HCT116 (cell line): ENCODE measurements at regions not wholly inside any gene's neighbourhood (a gene's known extent, or its start where the extent isn't known, plus 50 kb on each side); places are given as distances from the start of the nearest gene placed in this dataset.

Source experiments
- ATAC-seq: fragments of 200-7000 bp; cut with Tn5 transposase; 2 replicates; pipeline ENCODE4 v1.9.1; 2020; ENCODE audit warnings: mild to moderate bottlenecking, moderate library complexity
- BruUV-seq: library from RNA; stranded (reverse); fragments of 400-500 nt; replicated peaks from 2 replicates; lab custom pipeline; 2021; lab: Mats Ljungman, UMichigan
- CTCF ChIA-PET: fragments of 300-600 bp; sonication (Branson Sonifier 250); formaldehyde crosslinking; loops from one replicate; lab custom pipeline; 2021; ENCODE audit warnings: antibody characterized with exemption; lab: Charles Lee
- POLR2A ChIA-PET: fragments of 300-600, 350-600 bp; sonication (Branson Sonifier 250); formaldehyde crosslinking; loops from one replicate; lab custom pipeline; 2021; ENCODE audit warnings: antibody characterized with exemption; lab: Charles Lee
- RAD21 ChIA-PET, 2 experiments: fragments of 300-600 bp; sonication (Branson Sonifier 250); formaldehyde crosslinking; loops; one replicate each; lab custom pipeline; 2023; ENCODE audit warnings: low total read pairs in 2 of 2; ENCODE audit not compliant: uncharacterized antibody in 2 of 2, unreplicated experiment in 2 of 2, low non-redundant PET in 1 of 2; lab: Charles Lee
- DNase-seq: peaks from one replicate; pipeline ENCODE4 v3.0.0-alpha.2; 2010; ENCODE audit warnings: low read depth, low spot score
- H2AFZ ChIP-seq: fragments of 200-600 bp; shearing (Covaris generic), sonication (generic); 2 replicates; pipeline ENCODE4 v1.6.1; 2017; ENCODE audit warnings: low read depth, mixed run types, mixed read lengths, antibody characterized with exemption, low read length; ENCODE audit not compliant: poor library complexity, severe bottlenecking
- H3K27ac ChIP-seq: 2 replicates; pipeline ENCODE4 v1.5.1; 2012; ENCODE audit warnings: low read depth, low read length
- H3K27me3 ChIP-seq: fragments of 200-600 bp; sonication (generic); 2 replicates; pipeline ENCODE4 v1.6.1; 2016; ENCODE audit warnings: mixed run types, low read length, mixed read lengths; ENCODE audit not compliant: insufficient read depth
- H3K36me3 ChIP-seq, 2 experiments: fragments of 200-500 bp in 1 of 2; fragments of 200-600 bp in 1 of 2; sonication (Bioruptor generic) in 1 of 2; sonication (generic) in 1 of 2; 2 replicates each; pipeline versions ENCODE4 v1.5.1 to v1.6.1; 2014 to 2016; ENCODE audit warnings: low read length in 2 of 2, inconsistent platforms in 1 of 2, mixed read lengths in 1 of 2, mixed run types in 1 of 2; ENCODE audit not compliant: insufficient read depth in 2 of 2, control insufficient read depth in 1 of 2
- H3K4me1 ChIP-seq, 2 experiments: fragments of 200-600 bp in 1 of 2; sonication (generic) in 1 of 2; 2 replicates each; pipeline versions ENCODE4 v1.5.1 to v1.6.1; 2012 to 2017; ENCODE audit warnings: low read length in 2 of 2, inconsistent platforms in 1 of 2, mild to moderate bottlenecking in 1 of 2, mixed read lengths in 1 of 2, mixed run types in 1 of 2, moderate library complexity in 1 of 2; ENCODE audit not compliant: insufficient read depth in 2 of 2, control insufficient read depth in 1 of 2
- H3K4me2 ChIP-seq: fragments of 200-600 bp; sonication (generic); 2 replicates; pipeline ENCODE4 v1.6.1; 2017; ENCODE audit warnings: mixed run types, low read length, mixed read lengths
- H3K4me3 ChIP-seq, 2 experiments: fragments of 200-600 bp in 1 of 2; sonication (generic) in 1 of 2; replicated peaks in 1 of 2; 2 replicates each; pipeline ENCODE4 v1.5.1; 2011 to 2016; ENCODE audit warnings: low read length in 2 of 2, control low read depth in 1 of 2, low read depth in 1 of 2, mild to moderate bottlenecking in 1 of 2, mixed read lengths in 1 of 2, mixed run types in 1 of 2
- H3K79me2 ChIP-seq: fragments of 200-600 bp; sonication (generic); 2 replicates; pipeline ENCODE4 v1.6.1; 2017; ENCODE audit warnings: mild to moderate bottlenecking, mixed run types, low read length, moderate library complexity, mixed read lengths; ENCODE audit not compliant: insufficient read depth
- H3K9ac ChIP-seq: fragments of 200-600 bp; sonication (generic); 2 replicates; pipeline ENCODE4 v1.6.1; 2016; ENCODE audit warnings: low read length, mixed read lengths
- H3K9me2 ChIP-seq: fragments of 200-600 bp; sonication (generic), shearing (Covaris generic); 2 replicates; pipeline ENCODE4 v1.6.1; 2017; ENCODE audit warnings: mixed run types, mild to moderate bottlenecking, moderate library complexity; ENCODE audit not compliant: insufficient read depth
- H3K9me3 ChIP-seq, 2 experiments: fragments of 200-500 bp in 1 of 2; fragments of 200-600 bp in 1 of 2; sonication (Bioruptor generic) in 1 of 2; sonication (generic) in 1 of 2; 2 replicates each; pipeline ENCODE4 v1.6.1; 2014 to 2017; ENCODE audit warnings: low read length in 2 of 2, mixed read lengths in 2 of 2, inconsistent platforms in 1 of 2, low read depth in 1 of 2, mild to moderate bottlenecking in 1 of 2, mixed run types in 1 of 2, moderate library complexity in 1 of 2; ENCODE audit not compliant: control insufficient read depth in 1 of 2, insufficient read depth in 1 of 2
- H4K20me1 ChIP-seq: fragments of 200-600 bp; sonication (generic), shearing (Covaris generic); 2 replicates; pipeline ENCODE4 v1.6.1; 2017; ENCODE audit warnings: mixed run types, mild to moderate bottlenecking, moderate library complexity; ENCODE audit not compliant: insufficient read depth
- CBX3 ChIP-seq: IDR thresholded peaks from 2 replicates; pipeline ENCODE4 v1.6.1; 2012; ENCODE audit warnings: low read depth
- ELF1 ChIP-seq: IDR thresholded peaks from 2 replicates; pipeline ENCODE4 v1.6.1; 2012; ENCODE audit warnings: low read depth, borderline replicate concordance
- EZH2 ChIP-seq: fragments of 200-600 bp; sonication (generic); IDR thresholded peaks from 2 replicates; pipeline ENCODE4 v1.6.1; 2017; ENCODE audit warnings: antibody characterized with exemption, mixed run types
- EZH2phosphoT487 ChIP-seq: fragments of 200-600 bp; IDR thresholded peaks from 2 replicates; pipeline ENCODE4 v1.6.1; 2018; ENCODE audit warnings: antibody characterized with exemption, borderline replicate concordance
- POLR2A ChIP-seq: IDR thresholded peaks from 2 replicates; pipeline ENCODE4 v1.7.0; 2011; ENCODE audit warnings: borderline replicate concordance; ENCODE audit not compliant: insufficient read depth, insufficient read length; ENCODE audit errors: extremely low read depth
- RAD21 ChIP-seq: IDR thresholded peaks from 2 replicates; pipeline ENCODE4 v1.6.1; 2012; ENCODE audit warnings: low read depth, mild to moderate bottlenecking
- SIN3A ChIP-seq: IDR thresholded peaks from 2 replicates; pipeline ENCODE4 v1.6.1; 2012; ENCODE audit warnings: low read depth
- SP1 ChIP-seq: IDR thresholded peaks from 2 replicates; pipeline ENCODE4 v1.6.1; 2012; ENCODE audit warnings: low read depth
- SRF ChIP-seq: IDR thresholded peaks from 2 replicates; pipeline ENCODE4 v1.6.1; 2012; ENCODE audit warnings: low read depth
- YY1 ChIP-seq: IDR thresholded peaks from 2 replicates; pipeline ENCODE4 v1.6.1; 2011; ENCODE audit warnings: low read length, low read depth, moderate library complexity, mild to moderate bottlenecking; ENCODE audit not compliant: insufficient replicate concordance; ENCODE audit errors: extremely low read depth
- intact Hi-C: fragments of 100-400 bp; cut with micrococcal nuclease; formaldehyde crosslinking; loops from 2 replicates; pipeline ENCODE4 v1.10.0; 2022
- TF ChIP-seq, protein P1 (sequence below): IDR thresholded peaks from 2 replicates; pipeline ENCODE4 v1.6.1; 2011; ENCODE audit warnings: mild to moderate bottlenecking, low read length, moderate library complexity; ENCODE audit not compliant: insufficient replicate concordance; ENCODE audit errors: extremely low read depth

DNA sequence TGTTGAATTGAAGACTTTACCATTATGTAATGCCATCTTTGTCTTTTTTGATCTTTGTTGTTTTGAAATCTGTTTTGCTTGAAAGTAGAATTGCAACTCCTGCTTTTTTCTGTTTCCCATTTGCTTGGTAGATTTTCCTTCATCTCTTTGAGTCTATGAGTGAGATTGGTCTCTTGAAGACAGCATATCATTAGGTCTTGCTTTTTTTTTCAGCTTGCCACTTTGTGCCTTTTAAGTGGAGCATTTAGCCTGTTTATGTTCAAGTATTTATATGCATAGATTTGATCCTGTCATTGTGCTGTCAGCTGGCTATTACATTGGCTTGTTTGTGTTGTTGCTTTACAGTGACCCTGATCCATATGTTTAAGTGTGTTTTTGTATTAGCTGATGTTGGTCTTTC lies 131.8 kb downstream of the ZIC1 start (continued):
- TF ChIP-seq EZH2phosphoT487 (no peak), CBX3 (no peak), EZH2 (no peak), RAD21 (no peak), SP1 (no peak)
- TF ChIP-seq, all 23 proteins: peak for 0

DNA sequence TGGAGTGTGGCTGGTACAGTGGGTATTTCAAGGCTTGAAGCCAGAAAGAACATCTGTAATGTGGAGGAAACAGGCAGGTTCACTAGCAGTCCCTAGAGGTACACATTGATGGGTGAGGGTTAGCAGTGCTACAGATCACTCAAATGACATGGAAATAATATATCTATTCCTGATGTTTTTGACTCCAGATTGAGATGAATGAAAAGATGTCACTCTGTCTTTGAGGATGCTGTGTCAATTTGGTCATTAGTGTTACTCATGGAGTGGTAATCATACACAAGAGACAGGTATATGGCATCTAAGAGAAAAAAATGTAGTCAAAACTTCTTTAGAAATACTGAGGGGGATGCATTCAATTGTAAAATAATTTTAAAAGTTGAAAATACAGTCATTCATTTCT lies 135.1 kb downstream of the ZIC1 start:
- no peak overlapping the region for H3K4me2 ChIP-seq
- no peaks in the 10 kb centered on the region for H3K9me2 ChIP-seq
- CTCF ChIA-PET: no interaction called here
- no peaks in the 10 kb centered on the region for H3K9me3 ChIP-seq
- no peak overlapping the region for H3K27ac ChIP-seq
- RAD21 ChIA-PET: no interaction called here
- DNase-seq: no peak
- ATAC-seq: no peak
- no peaks in the 10 kb centered on the region for H4K20me1 ChIP-seq
- H3K4me1 ChIP-seq: no peaks in the 10 kb centered on the region
- H3K79me2 ChIP-seq: no peaks in the 10 kb centered on the region
- POLR2A ChIA-PET: no interaction called here
- TF ChIP-seq, protein P1, sequence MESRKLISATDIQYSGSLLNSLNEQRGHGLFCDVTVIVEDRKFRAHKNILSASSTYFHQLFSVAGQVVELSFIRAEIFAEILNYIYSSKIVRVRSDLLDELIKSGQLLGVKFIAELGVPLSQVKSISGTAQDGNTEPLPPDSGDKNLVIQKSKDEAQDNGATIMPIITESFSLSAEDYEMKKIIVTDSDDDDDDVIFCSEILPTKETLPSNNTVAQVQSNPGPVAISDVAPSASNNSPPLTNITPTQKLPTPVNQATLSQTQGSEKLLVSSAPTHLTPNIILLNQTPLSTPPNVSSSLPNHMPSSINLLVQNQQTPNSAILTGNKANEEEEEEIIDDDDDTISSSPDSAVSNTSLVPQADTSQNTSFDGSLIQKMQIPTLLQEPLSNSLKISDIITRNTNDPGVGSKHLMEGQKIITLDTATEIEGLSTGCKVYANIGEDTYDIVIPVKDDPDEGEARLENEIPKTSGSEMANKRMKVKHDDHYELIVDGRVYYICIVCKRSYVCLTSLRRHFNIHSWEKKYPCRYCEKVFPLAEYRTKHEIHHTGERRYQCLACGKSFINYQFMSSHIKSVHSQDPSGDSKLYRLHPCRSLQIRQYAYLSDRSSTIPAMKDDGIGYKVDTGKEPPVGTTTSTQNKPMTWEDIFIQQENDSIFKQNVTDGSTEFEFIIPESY: no peak
- TF ChIP-seq SRF (no peak), RAD21 (no peak), ELF1 (no peak), SIN3A (no peak), YY1 (no peak), EZH2 (no peak), EZH2phosphoT487 (no peak), POLR2A (no peak), CBX3 (no peak)
- TF ChIP-seq, all 23 proteins: peak for 0
- H2AFZ ChIP-seq: no peak overlapping the region
- no peak overlapping the region for H3K4me3 ChIP-seq
- no TSS peak for BruUV-seq
- no peak overlapping the region for H3K9ac ChIP-seq
- intact Hi-C loops: no loop called here
- H3K36me3 ChIP-seq: no peaks in the 10 kb centered on the region
- H3K27me3 ChIP-seq: no peaks in the 10 kb centered on the region
